Activated naive CD4-positive, alpha-beta T cell treated with anti-CD3 and anti-CD28 coated beads, Interleukin-2, amount 50 U/mL, for 72 hours (primary cell): ENCODE measurements at regions not wholly inside any gene's neighbourhood (a gene's known extent, or its start where the extent isn't known, plus 50 kb on each side); places are given as distances from the start of the nearest gene placed in this dataset.
A peak's percentile ranks its signal among the peaks of the same experiment; 100 is the strongest.
"Not testable (repeated sequence)": the region's sequence is repeated elsewhere in the genome, so short reads cannot be mapped to it uniquely, and the experiment has no call there.

Experiments used
- ATAC-seq, 2 donors: fragments of 150-1000 bp; cut with Tn5 transposase; 2 replicates each; pipeline ENCODE4 v1.10.0; 2021; ENCODE audit warnings: mild to moderate bottlenecking in 2 of 2, moderate library complexity in 2 of 2
- DNase-seq, 2 donors: peaks; one replicate each; pipeline ENCODE4 v3.0.0; 2021 to 2022; ENCODE audit warnings: low spot score in 2 of 2
- H3K27ac Mint-ChIP-seq, 2 donors: one replicate each; pipeline ENCODE4 v1.8.0; 2022; ENCODE audit warnings: mild to moderate bottlenecking in 2 of 2, mixed read lengths in 2 of 2
- H3K36me3 Mint-ChIP-seq, 2 donors: one replicate each; pipeline ENCODE4 v1.8.0; 2022; ENCODE audit warnings: mixed read lengths in 2 of 2
- H3K9me3 Mint-ChIP-seq, 2 donors: one replicate each; pipeline ENCODE4 v1.8.0; 2022; ENCODE audit warnings: mixed read lengths in 2 of 2

DNA sequence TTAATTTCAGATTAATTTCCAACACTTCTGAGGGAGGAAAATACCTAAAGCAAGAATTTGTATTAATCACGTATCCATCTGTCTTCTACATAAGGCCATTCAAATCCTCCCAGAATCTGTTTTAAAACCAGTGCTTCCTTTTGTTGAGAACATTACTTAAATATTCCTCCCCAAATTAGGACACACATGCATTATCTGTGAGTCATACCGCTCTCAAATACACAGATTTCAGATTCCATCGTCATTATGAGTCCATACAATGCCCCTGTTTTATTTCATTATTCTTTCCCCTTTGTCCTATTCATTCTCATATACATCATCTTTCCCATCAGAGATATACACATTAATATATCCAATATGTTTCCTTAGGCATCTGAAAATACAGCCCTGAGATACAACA, 57.3 kb upstream of the PRSS12 start:
- Mint-ChIP-seq H3K27ac (no peak overlapping the region), H3K36me3 (peaks cover 0 to 5% of the 10 kb centered on the region in 2 donors), H3K9me3 (peaks cover 6% of the 10 kb centered on the region in 2 donors)
- ATAC-seq (no peak), DNase-seq (no peak)

DNA sequence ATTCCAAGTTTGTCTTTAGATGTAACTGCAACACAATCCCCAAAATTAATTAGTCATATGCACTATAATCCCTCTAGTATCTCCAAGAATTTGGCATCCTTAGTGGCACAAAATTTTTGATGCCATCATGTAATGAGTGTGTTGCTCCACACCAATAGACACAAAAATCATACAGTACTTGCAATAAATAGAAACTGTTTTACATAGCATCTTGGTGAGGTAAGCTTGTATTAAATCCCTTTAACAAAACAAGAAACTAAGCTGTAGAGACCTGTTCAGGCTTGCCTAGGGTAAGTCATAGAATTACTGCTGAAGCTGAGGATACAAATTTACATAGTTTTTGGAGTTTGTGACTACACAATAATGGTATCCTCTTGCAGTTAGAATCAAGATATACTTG, 64.5 kb upstream of the PRSS12 start:
- ATAC-seq (no peak), DNase-seq (no peak)
- Mint-ChIP-seq H3K27ac (no peak overlapping the region), H3K36me3 (no peaks in the 10 kb centered on the region), H3K9me3 (no peaks in the 10 kb centered on the region)

DNA sequence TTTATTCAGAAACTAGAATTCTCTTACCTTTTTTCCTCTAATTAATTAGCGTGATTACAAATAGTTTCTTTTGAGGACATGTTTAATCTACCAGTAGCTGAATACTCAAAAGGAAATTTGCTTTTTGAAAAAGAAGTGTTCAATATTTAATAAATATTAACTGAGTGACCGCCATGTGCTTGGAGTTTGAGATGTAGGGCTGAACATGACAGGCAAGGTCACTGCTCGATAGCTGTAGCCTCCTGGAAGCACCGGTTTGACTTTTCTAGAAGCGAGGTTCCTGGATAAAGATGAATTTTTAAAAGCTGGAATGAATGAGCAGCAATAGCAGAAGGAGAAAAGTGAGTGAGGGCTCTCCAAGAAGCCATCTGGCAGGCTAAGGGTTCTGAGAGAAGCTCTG, 65.0 kb upstream of the PRSS12 start:
- not testable (repeated sequence) for H3K36me3 Mint-ChIP-seq

DNA sequence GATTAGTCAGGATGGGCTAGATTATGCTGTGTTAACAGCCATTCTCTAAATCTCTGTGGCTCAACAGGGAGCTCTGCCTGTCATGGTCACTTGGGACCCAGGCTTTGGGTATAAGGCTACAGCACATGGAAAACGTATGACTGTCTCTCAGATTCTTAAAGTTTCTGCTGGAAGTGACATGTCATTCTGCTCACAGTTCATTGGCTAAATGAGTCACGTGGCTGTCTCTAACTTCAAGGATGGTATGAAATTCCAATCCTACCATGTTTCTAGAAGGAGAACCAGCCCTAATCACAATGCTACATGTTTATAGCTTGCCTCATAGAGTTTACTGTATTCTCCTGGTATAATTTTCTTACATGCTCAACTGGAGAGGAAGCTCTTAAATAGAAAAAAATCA, 65.6 kb upstream of the PRSS12 start:
- not testable (repeated sequence) for H3K27ac Mint-ChIP-seq, DNase-seq, ATAC-seq, H3K36me3 Mint-ChIP-seq, H3K9me3 Mint-ChIP-seq

More for the DNA sequence above, 65.0 kb upstream of the PRSS12 start:
- H3K9me3 Mint-ChIP-seq, DNase-seq, H3K27ac Mint-ChIP-seq, ATAC-seq: not testable (repeated sequence)

DNA sequence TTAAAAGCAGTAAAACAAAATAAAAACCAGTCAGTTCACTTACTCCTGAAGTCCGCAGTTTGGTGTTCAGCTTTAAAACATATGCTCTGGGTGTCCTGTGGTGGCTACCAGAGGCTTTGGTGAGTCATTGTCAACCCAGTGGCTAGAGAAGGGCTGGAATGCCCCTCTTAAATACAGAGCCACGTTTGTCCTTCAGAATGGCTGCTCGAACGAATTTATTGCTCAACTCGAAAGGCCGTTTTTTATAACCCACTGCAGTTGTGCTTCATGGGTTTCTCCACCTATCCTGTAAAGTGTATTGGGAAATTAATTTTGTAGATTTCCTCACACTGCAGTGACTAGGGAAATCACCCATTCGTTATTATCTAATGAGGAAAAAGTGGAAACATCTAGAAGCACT, 66.8 kb upstream of the PRSS12 start:
- not testable (repeated sequence) for DNase-seq, H3K9me3 Mint-ChIP-seq, H3K36me3 Mint-ChIP-seq, ATAC-seq, H3K27ac Mint-ChIP-seq

DNA sequence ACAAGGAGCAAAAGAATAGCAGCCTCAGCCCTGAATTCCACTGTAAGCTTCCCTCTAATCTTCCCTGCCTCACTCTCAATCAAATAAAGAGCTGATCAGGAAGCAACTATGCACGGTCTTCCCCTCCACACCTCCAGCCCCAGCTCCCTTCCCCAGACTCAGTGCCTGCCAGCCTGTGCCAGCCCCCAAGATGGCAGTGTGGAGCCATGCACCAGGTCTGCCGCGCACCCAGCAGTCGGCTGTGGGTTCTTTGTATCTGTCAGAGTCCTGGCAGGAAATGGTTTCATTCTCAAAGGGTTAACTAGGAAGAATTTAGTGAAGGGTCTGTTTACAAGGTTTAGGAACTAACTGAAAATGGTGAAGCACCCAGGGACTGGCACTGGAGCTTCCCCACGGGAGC, 71.3 kb upstream of the PRSS12 start:
- not testable (repeated sequence) for ATAC-seq, H3K9me3 Mint-ChIP-seq, H3K36me3 Mint-ChIP-seq, H3K27ac Mint-ChIP-seq
- DNase-seq, result peak in 1 of 2 donors; percentile 54

DNA sequence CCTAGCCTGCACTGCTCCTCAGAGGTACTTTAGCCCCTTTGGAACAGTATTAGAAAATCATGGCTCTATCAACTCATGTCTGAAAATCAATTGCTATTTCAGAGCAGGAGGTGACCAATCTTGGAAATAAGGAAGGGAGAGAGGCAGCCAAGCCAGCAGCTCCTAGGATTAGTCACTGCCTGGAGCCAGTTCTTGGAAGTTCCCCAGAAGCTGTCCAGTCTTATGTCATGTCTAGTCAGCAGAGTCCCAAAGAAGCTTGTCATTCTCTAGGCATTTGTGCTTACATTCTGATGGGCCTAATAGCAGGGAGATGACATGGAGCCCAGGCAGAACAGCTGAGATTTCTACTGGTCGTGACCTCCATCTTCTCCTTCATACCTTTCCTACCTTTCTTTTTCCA, 76.1 kb upstream of the PRSS12 start:
- H3K9me3 Mint-ChIP-seq, H3K27ac Mint-ChIP-seq, H3K36me3 Mint-ChIP-seq, ATAC-seq, DNase-seq: not testable (repeated sequence)

DNA sequence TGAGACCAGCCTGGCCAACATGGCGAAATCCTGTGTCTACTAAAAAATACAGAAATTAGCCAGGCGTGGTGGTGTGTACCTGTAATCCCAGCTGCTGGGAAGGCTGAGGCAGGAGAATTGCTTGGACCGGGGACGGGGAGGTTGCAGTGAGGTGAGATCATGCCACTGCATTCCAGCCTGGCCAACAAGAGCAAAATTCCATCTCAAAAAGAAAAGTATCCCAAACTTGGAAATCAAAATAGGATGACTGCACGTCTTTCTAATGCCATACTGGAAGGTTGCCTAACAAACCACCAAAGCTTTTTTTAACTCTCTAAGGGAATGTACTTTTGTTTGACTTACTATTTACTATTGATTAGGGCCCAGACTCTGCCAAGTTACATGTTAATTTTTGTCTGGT, 79.6 kb upstream of the PRSS12 start:
- DNase-seq, ATAC-seq, H3K36me3 Mint-ChIP-seq, H3K9me3 Mint-ChIP-seq, H3K27ac Mint-ChIP-seq: not testable (repeated sequence)

DNA sequence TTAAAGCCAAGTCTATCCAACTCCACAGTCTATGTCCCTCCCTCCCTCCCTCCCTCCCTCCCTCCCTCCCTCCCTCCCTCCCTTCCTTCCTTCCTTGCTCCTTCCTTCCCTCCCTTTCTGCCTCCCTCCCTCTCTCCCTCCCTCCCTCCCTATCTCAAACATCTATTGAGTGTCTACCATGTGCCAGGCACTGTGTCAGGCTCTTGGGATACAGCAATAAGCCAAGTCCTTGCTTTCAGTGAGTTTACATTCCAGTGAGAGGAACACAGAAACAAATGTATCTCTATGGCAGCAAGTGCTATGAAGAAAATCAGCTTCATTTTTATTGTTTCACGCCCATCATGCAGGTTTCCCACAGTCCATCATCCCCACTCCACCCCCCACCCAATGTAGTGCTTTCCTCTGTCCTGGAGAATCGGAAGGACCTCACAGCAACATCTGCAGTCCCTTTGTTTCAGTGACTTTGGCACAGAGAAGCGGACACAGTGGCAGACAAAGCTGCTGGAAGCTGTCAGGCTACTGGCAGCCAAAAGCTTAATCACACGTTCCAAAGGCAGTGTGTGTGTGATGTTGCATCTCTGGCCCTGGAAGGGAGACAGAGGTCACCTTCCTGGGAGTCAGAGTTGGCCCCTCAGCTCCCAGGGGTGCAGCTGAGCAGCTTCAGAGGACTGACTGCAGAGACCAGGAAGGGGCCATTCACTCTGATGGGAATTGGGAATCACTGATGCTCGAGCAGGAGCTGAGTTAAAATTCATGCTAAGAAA, 81.0 kb upstream of the PRSS12 start:
- H3K27ac Mint-ChIP-seq, H3K9me3 Mint-ChIP-seq, ATAC-seq, DNase-seq, H3K36me3 Mint-ChIP-seq: not testable (repeated sequence)

DNA sequence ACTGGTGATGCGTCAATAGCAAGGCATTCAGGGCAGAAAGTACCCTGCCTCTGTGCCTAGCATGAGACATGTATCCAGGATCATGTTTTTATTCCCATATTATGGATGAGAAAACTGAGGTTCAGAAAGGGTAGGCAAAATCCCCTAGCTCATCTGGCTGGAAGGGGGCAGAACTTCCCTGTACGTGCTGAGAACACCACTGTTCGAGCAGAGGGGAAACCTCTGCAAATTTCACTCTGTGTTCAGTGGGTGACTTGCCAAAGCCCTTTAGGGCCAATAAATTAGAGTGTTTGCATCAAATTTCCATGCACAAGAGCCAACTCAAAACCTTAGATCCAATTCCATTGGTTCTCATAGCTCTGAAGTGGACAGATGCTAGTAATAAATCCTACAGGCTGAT, 82.6 kb upstream of the PRSS12 start:
- DNase-seq, H3K9me3 Mint-ChIP-seq, H3K27ac Mint-ChIP-seq, H3K36me3 Mint-ChIP-seq, ATAC-seq: not testable (repeated sequence)

DNA sequence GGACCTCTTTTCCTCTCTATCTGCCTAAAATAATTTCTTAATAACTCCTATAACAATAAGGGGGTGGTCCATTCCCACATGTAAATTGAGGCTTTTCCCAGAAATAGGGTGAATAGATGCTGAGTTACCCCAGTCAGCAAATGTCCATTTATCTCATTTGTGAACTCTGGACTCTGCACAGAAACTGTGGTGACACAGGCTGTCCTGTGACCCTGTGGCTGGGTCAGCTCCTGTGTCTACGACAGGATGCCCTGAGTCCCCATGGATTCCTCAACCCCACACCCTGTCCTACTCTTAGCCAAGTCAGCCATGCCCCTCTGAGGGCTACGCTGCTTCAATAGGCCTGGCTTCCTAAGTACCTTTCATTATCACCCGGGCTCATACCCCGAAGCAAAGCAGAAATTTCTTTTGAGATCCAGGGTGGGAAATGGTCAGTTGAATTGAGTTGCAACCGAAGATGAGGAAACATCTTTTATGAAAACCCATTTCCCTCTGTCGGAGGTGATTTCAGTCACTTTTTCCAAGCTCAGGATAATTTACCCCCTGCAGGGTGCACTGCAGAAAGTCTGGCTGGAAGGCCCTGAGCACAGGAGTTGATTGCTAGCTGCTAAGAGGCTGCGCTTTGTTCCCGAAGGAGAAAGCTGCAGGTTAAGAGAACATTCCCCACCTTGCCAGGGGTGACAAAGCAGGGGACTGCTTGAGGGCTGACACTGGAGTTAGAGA, 89.5 kb upstream of the PRSS12 start:
- DNase-seq, H3K27ac Mint-ChIP-seq, H3K36me3 Mint-ChIP-seq, ATAC-seq, H3K9me3 Mint-ChIP-seq: not testable (repeated sequence)

DNA sequence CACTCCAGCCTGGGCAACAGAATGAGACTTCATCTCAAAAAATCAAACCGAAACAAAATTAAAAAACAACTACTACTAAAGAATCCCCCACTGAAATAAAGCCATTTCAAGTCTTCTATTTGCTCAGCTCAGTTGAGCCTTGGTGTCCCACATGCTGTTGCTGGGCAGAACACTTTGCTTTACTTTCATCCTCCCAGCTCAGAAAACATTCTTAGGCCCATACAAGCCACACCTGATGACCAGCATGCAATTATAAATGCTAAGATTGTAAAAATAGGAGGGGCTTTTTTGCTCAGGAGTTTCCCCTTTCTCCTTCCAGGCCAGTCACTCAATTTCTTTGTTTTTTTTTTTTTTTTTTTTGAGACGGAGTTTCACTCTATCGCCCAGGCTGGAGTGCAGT, 94.6 kb upstream of the PRSS12 start:
- not testable (repeated sequence) for H3K9me3 Mint-ChIP-seq, DNase-seq, ATAC-seq, H3K27ac Mint-ChIP-seq, H3K36me3 Mint-ChIP-seq

DNA sequence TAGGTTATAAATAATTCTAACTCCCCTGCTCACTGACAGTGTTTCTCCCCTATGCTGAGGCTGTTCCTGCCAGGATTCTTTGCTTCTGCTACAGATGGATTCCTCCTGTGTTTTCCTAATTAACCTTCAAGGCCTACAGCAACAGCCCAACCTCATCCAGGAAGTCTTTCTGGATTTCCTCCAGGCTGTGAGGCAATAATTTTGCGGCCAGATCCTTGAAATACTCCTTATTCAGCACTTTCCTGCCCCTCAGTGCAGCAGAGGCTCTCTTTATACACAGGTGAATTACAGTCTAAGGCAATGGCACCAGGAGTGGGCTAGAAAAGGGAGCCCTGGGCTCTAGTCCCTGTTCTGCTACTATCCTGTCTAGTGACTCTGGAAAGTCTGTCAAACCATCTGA, 102.1 kb upstream of the PRSS12 start:
- H3K36me3 Mint-ChIP-seq, ATAC-seq, DNase-seq, H3K27ac Mint-ChIP-seq, H3K9me3 Mint-ChIP-seq: not testable (repeated sequence)

DNA sequence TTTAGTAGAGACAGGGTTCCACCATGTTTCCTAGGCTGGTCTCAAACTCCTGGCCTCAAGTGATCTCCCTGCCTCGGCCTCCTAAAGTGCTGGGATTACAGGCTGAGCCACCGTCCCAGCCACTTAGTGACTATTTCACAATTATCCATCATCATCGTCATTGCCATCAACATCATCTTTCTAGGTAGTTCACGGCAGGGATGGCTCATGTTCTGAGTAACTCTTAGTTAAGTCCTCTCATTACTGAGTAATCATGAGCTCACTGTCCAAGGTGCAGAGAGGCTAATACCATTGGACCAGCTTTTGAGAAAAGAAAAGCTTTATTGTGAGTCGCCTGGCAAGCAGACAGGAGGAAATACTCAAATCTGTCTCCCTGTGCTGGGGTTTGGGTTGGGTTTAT, 108.6 kb upstream of the PRSS12 start:
- not testable (repeated sequence) for ATAC-seq, H3K36me3 Mint-ChIP-seq, H3K27ac Mint-ChIP-seq, DNase-seq, H3K9me3 Mint-ChIP-seq

DNA sequence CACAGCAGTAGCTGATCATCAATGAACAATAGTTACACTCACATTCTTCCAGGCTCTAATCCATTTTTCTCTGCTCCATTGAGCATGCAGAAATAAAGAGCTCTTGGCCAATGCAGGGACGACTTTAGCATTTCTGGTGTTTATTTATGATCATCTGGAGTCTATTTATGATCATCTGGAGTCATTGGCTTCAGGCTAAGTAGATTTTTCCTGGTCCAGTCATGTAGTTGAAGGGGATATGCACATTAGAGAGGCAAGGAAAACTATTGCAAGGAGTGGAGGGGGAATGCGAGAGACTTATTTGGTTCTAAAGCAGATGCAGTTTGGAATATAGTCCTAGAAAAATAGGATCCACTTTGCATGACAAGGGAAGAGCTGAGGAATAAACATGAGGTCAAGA, 113.0 kb upstream of the PRSS12 start:
- not testable (repeated sequence) for DNase-seq, H3K27ac Mint-ChIP-seq, ATAC-seq, H3K9me3 Mint-ChIP-seq, H3K36me3 Mint-ChIP-seq

DNA sequence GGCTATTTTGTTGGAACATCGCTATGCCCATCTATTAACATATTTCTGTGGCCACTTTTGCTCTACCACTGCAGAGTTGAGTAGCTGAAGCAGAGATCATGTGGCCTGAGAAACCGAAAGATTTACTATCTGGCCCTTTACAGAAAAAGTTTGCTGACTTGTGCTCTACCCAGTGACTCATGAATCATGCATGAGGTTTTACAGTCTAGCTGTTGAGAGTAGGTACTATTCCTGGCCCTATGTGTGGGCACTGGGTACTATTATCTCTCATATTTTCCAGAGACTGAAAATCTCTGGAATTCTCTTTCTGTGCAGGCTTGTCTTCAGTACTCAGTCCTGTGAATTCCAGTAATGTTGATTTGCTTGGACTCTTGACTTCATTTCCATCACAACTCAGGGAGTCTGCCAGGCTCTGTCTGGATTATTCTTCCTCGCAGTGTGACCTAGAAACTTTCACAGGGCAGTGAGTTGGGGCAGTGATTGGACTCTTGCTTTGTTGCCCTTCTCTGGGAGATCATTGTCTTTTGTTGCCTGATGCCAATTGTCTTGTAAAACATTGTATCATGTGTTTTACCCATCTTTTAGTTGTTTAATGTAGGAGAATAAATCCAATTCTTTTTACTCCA, 121.3 kb upstream of the PRSS12 start:
- not testable (repeated sequence) for ATAC-seq, DNase-seq, H3K27ac Mint-ChIP-seq, H3K36me3 Mint-ChIP-seq, H3K9me3 Mint-ChIP-seq

DNA sequence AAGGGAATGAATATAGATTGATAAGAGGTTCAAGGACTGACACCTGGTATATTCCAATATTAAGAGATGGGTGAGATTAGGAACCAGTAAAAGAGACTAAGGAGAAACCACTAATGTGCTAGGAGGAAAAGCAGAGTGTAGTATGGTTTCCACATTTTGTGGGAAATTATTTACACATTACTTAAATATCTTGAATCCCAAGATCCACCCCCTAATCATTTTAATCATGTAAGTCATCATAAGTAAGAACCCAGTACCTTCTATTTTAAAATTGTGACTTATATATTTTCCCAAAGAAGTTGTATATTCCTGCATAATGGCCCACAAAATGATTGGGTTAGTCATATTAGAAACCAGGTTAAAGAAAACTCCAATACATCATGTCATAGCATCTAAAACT, 122.0 kb upstream of the PRSS12 start:
- not testable (repeated sequence) for H3K27ac Mint-ChIP-seq, DNase-seq, H3K36me3 Mint-ChIP-seq, H3K9me3 Mint-ChIP-seq, ATAC-seq
